ENCODE measurements at regions not wholly inside any gene's neighbourhood (a gene's known extent, or its start where the extent isn't known, plus 50 kb on each side); places are given as distances from the start of the nearest gene placed in this dataset.

DNA sequence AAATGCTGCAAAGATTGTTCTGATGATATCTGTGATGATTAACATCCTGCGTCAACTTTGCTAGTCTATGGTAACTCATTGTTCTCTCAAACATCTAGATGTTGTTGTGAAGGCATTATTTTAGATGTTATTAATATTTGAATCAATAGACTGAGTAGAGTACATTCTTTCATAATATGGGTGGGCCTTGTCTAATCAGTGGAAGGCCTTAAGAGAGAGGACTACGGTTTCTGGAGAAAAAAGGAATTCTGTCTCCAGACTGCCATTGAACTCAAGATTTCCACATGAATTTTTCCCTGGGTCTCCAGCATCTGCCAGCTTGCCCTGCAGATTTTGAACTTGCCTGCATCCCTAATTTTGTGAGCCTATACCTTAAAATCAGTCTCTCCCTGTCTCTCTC is 2381.1 kb upstream of the AGA start:
- Histone ChIP-seq H3K9me3 (no peaks in the 10 kb centered on the region), H3K4me3 (no peak overlapping the region), H3K27me3 (no peaks in the 10 kb centered on the region), H3K36me3 (no peaks in the 10 kb centered on the region)
- DNase-seq = no peak

DNA sequence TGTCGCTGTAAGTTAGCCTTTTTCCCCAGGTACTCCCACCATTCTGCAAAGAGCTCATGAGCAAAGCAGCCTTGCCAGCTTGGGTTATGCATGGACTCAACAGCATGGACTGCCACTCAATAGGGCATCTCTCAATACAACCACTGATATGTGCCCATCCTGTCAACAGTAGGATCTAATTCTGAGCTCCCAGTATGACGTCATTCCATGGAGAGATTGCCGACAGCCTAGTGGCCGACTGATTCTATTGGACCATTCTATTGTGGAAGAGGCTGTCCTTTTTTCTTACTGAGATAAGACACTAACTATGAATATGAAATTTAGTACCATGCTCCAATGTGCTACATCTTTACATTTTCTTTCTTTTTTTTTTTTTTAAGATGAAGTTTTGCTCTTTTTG is 2389.0 kb upstream of the AGA start:
- DNase-seq = no peak
- H3K27me3 ChIP-seq = no peaks in the 10 kb centered on the region
- no peaks in the 10 kb centered on the region for H3K9me3 ChIP-seq
- no peaks in the 10 kb centered on the region for H3K36me3 ChIP-seq
- no peak overlapping the region for H3K4me3 ChIP-seq

DNA sequence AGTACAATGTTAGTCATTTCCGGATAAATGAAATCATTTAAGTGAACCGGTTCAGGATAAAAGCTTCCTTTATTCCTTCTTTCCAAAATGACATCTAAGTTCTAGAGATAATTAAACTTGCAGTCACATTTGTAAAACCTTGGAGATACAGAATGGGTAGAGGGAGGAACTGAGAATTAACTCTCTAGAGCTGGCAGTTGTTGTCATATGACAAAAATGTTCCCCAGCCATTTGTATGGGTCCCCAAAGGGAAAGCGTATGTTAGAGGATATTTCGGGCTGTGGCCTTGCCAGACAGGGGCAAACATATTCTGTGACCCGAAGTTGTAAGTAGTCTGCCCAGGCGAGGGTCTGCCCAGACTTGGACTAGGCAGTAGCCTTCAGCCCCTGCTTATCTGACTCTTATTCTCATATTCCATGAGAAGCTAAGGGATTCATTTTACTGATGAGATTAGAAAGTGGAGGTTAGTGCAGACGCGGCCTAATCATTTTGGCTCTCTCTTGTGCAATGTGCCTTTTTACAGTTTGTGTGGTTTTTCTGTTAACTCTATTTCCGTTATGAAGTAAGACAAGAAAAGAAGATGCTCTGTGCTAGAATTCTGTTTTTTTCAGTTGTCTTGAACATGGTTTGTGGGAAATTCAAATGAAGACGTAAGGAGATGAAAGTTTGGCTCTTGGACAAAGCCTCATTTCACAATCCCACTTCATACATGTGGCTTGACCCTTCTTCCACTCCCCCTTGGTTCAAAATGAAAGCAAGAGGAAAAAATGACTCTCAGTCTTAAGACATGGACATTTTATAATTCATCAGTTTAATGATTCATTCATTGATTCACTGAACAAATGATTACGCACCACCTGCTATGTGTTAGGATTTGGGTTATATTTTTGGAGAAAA is 2394.2 kb upstream of the AGA start:
- Histone ChIP-seq H3K36me3 (no peaks in the 10 kb centered on the region), H3K27me3 (no peaks in the 10 kb centered on the region)
- no peak for DNase-seq

DNA sequence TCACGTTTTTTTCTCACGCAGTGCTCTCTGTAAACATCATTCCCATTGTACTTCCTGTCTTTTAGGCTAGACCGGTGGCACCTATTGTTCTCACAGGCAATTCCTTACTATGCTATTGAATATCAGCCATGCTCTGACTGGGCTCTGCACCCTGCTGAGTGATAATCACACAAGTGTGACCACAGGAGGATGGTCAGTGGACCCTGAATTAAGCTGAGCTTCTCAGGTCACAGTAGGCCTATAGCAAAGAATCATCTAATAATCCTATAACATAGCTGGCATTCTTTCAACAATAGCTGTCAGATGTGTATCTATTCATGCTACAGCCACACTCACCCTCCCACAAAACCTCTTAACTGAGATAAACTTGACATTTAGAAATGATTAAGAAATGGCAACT is 2399.8 kb upstream of the TENM3 start:
- Histone ChIP-seq H3K9me3 (no peaks in the 10 kb centered on the region), H3K36me3 (no peaks in the 10 kb centered on the region), H3K4me3 (no peak overlapping the region), H3K27me3 (no peaks in the 10 kb centered on the region)
- DNase-seq = no peak

More for the DNA sequence above, 2394.2 kb upstream of the AGA start:
- no peak overlapping the region for H3K4me3 ChIP-seq
- H3K9me3 ChIP-seq = no peaks in the 10 kb centered on the region

DNA sequence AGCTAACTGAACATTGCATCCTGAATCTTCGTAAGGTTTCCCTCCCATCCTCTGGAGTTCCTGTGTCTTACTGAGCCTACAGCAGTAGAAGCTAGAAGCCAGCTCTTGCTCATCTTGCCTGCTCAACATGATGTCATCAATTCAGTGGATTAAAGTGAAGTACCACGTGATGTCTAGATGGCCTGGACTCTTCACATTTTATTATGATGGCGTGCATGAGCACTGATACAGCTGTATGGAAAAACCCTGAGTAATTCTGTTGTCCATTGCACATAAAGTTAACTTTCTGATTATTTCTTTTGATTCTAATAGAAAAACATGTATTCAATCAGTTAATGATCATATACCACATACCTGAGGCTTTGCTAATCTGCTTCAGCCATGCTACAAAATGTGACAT is 2387.7 kb upstream of the TENM3 start:
- DNase-seq = peak; percentile 3
- Histone ChIP-seq H3K27me3 (no peaks in the 10 kb centered on the region), H3K4me3 (no peak overlapping the region), H3K9me3 (no peaks in the 10 kb centered on the region), H3K36me3 (no peaks in the 10 kb centered on the region)

DNA sequence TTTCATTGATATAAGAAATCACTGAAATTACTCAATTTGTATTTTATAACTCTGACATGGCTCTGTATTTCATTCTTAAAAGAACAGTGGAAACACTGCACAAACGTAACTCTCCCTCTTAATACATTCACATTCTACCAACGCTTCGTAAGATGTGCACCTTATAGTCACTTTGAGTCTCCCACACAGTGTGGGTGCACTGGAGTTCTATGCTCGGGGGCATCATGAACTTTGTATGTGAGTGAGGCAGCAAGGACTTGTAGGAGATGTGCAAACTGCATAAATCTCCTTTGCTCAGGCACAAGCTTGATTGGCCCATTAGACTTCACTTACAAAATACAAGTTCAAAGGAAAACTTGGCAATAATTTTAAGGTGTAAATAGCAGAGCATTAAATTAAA is 2385.0 kb upstream of the TENM3 start:
- no peak for DNase-seq
- Histone ChIP-seq H3K4me3 (no peak overlapping the region), H3K9me3 (no peaks in the 10 kb centered on the region), H3K27me3 (no peaks in the 10 kb centered on the region), H3K36me3 (no peaks in the 10 kb centered on the region)

DNA sequence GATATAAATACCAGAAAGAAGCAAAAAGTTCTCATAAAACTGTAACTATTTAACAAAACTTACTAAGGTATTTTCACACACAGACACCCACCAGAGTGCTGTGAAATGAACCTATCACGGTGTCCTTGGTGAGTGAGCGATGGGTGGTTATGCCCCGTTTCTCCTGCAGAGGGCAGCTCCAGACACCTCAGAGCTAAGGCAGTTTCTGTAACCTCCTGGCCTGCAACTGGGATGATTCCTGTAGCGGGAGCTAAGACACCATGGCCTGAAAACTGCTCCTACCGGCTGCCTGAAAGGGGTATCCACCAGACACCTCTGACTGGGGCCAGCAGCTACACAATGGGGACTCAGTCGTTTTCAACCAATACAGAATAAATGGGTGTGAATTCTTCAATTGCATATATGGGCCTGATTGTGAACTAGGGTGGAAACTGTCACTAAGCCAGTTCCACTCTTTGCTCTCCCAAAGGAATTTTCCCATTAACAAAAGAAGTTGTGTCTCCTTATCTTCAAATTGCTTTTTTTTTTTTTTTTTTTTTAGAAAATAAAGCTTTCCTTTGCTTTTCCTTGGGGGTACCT is 2375.8 kb upstream of the TENM3 start:
- no peaks in the 10 kb centered on the region for H3K27me3 ChIP-seq
- H3K9me3 ChIP-seq = no peaks in the 10 kb centered on the region
- H3K4me3 ChIP-seq = no peak overlapping the region
- no peaks in the 10 kb centered on the region for H3K36me3 ChIP-seq
- DNase-seq = peak; percentile 44

DNA sequence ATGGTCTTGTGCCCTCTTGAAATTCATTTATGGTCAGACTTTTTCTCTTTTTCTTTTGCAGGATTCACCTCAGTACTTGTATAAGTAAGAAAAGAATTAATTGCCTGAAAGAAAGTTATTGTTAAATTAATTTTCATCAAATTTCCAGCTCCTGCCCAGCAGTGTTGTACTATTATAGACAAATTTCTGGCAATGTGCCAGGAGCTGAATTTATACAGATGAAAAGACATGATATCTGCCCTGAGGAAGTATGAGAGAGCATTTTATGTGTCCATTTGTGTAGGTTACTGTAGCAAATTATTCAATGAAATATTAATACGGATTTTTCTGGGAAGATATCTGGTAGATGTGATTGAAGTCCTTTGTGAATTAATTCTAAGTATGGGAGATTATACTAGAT is 2371.5 kb upstream of the TENM3 start:
- Histone ChIP-seq H3K36me3 (no peaks in the 10 kb centered on the region), H3K4me3 (no peak overlapping the region), H3K9me3 (no peaks in the 10 kb centered on the region), H3K27me3 (no peaks in the 10 kb centered on the region)
- no peak for DNase-seq

DNA sequence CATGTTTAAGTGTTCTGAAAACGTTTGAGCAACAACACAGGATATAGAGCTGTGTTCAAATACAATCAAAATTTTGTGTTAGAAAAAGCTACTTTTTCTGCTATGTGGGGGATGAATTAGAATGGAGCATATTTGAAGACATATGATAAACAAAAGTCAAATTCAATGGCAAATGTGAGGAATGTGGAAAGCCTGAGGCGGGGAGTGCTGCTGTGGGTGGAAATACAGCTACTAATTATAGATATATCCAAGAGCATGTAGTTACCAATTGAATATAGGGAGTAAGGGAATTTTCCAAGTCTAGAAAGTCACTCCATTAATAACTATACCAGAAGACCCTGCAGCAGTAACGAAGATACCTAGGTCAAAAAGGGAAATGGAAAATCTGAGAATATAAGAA is 2370.4 kb upstream of the TENM3 start:
- Histone ChIP-seq H3K27me3 (no peaks in the 10 kb centered on the region), H3K4me3 (no peak overlapping the region), H3K9me3 (no peaks in the 10 kb centered on the region), H3K36me3 (no peaks in the 10 kb centered on the region)
- DNase-seq = no peak

DNA sequence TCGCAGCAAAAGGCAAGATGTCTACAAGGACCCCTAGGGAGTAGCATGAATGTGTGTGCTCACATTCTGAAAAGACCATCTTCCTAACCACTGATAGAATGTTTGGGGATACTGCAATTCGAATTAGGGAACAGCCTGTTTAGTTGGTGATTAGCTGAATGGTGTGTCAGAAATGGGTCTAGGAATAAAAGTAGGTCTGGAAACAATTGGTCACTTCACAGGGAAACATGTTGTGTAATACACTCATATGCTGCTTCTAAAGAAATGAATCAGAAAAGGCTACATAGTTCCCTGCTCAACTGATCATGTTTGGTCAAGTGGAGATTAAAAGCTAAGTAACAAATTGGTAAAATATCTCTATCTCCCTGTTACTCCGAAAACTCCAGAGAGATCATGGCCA is 2362.4 kb upstream of the TENM3 start:
- no peak overlapping the region for H3K4me3 ChIP-seq
- no peaks in the 10 kb centered on the region for H3K9me3 ChIP-seq
- no peaks in the 10 kb centered on the region for H3K27me3 ChIP-seq
- no peak for DNase-seq
- H3K36me3 ChIP-seq = no peaks in the 10 kb centered on the region

DNA sequence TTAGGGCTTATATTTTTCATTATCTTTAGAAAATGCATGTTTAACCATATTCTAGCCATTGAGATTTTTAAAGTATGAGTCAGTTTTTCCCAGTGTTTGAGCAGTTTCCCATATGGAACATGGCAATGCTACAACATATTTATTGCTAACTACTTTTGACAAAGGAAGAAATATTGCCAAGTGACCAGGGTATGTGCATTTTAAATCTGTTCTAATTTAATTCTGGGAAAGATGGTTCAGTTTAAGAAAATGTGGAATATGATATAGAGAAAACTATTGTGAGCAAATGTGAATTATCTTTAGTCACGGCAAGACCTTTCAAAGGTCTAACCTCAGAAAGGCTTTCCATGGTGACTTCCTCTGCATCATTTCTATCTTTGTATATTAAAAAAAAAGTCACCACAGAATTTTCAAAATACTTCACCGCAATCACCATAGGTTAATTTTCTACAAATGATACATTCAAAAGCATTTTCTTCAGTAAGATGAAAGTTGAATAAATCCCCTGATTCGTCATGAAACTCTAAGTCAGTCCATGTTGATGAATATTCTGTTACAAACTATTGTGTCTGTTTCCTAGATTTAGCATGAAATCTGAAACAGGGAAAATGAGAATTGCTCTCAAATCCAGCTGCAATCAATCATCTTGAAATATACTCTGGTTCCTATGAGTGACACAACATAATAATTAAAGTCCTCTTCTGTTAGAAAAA is 2349.0 kb upstream of the TENM3 start:
- Histone ChIP-seq H3K9me3 (no peaks in the 10 kb centered on the region), H3K36me3 (no peaks in the 10 kb centered on the region), H3K4me3 (no peak overlapping the region), H3K27me3 (no peaks in the 10 kb centered on the region)
- no peak for DNase-seq

DNA sequence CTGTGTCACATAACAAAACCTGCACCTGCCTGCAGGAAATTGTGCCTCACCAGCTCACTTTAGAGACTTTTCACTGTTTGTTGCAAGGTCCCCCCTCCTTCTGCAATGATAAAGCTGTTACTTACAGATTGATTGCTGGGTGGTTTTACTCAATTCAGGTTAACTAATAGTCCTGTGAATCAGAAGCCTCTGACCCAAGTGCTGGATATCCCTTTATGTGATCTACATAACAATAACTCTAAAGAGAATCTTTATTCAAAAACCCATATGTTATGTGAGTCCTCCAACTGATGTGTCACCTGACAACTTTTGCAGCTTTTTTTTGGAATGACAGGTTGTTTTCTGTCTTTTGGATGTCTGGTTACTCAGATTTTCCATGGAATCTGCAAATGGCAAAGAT is 2323.6 kb upstream of the TENM3 start:
- Histone ChIP-seq H3K36me3 (no peaks in the 10 kb centered on the region), H3K27me3 (no peaks in the 10 kb centered on the region), H3K9me3 (no peaks in the 10 kb centered on the region), H3K4me3 (no peak overlapping the region)
- DNase-seq = no peak

DNA sequence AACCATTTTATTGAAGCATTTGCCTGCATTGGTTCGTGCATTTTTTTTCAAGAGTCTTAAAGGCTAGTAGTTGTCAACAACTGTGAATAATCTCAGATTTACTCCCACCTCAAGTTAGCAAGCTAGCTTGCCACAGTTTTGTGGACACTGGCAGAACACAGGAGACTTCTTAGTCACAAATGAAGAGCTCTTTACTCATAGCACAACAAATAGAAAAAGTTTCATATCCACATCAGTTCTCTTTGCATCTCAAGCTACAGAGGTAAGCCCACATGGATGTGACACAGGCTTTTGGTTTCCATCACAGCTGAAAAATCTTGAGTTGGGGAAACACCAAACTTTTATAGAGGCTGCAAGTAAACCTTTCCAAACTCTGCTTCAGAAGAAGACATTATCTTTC is 2315.7 kb upstream of the TENM3 start:
- DNase-seq = no peak

DNA sequence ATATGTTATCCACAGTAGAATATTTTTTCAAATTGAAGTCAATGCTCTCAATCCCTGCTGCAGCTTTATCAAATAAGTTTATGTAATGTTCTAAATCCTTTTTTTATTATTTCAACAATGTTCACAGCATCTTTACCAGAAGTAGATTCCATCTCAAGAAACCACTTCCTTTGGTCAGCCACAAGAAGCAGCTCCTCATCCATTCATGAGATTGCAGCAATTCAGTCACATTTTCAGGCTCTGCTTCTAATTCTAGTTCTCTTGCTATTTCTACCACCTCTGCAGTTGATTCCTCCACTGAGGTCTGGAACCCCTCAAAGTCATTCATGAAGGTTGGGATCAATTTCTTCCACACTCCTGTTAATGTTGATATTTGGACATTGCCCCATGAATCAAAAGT is 2301.3 kb upstream of the TENM3 start:
- Histone ChIP-seq H3K4me3 (no peak overlapping the region), H3K27me3 (no peaks in the 10 kb centered on the region), H3K9me3 (no peaks in the 10 kb centered on the region), H3K36me3 (no peaks in the 10 kb centered on the region)
- no peak for DNase-seq

More for the DNA sequence above, 2315.7 kb upstream of the TENM3 start:
- Histone ChIP-seq H3K9me3 (no peaks in the 10 kb centered on the region), H3K27me3 (no peaks in the 10 kb centered on the region), H3K4me3 (no peak overlapping the region), H3K36me3 (no peaks in the 10 kb centered on the region)

DNA sequence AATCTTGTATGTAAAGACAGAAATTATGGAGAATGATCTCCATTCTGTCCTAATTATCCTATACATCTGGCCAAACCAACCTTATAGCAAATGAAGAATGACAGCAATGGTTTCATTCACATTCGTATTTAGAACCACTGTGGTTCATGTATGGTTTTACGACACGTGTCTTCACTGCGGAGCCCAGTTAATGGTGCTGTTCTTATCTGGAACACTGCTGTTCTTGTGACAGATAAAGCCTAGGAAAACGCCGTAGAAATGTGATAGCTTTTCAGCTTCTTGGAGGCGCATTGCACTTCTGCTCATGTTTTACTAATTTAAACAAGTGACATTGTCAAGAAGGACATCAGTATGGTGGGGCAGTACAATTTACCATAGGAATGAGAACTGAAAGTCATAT is 2266.4 kb upstream of the TENM3 start:
- Histone ChIP-seq H3K27me3 (no peaks in the 10 kb centered on the region), H3K36me3 (no peaks in the 10 kb centered on the region)

DNA sequence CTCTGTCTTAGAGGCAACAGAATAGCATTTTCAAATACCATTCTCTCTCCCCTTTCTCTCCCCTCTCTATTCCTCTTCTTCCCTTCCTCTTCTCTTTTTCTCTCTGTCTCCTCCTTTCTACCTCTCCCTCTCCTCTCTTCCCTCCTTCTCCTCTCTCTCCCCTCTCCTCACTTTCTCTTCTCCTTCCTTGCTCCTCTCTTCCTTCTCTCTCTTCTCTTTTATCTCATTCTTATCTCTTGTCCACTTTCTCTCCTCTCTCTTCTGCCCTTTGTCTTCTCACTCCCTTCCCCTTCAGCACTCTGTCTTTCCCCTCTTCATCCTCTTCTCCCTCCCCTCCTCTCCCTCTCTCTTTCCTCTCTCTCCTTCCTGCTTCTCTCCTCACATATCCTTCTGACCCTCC is 2265.8 kb upstream of the TENM3 start:
- DNase-seq = no peak
- Histone ChIP-seq H3K9me3 (no peaks in the 10 kb centered on the region), H3K4me3 (no peak overlapping the region), H3K36me3 (no peaks in the 10 kb centered on the region), H3K27me3 (no peaks in the 10 kb centered on the region)

More for the DNA sequence above, 2266.4 kb upstream of the TENM3 start:
- Histone ChIP-seq H3K4me3 (no peak overlapping the region), H3K9me3 (no peaks in the 10 kb centered on the region)
- DNase-seq = no peak

DNA sequence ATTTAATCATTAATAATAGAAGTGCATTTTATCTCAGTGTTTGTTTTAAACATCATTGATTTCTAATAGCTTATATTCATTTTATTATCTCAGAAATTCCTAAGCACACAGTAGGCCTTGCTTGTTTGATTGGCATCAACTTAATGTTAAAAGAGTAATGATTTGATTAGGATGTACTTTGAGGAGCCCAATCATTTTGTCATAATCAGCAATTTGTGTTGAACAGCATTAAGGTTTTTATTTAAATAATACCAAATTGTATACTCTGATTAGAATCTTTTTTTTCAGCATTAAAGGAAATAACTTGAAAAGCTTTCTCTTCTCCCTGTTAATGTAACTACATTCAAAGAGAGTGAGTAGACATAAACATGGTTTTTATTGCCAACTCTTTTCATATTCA is 2262.0 kb upstream of the TENM3 start:
- H3K4me3 ChIP-seq = no peak overlapping the region
- no peaks in the 10 kb centered on the region for H3K9me3 ChIP-seq
- H3K27me3 ChIP-seq = no peaks in the 10 kb centered on the region
- H3K36me3 ChIP-seq = no peaks in the 10 kb centered on the region
- DNase-seq = no peak

DNA sequence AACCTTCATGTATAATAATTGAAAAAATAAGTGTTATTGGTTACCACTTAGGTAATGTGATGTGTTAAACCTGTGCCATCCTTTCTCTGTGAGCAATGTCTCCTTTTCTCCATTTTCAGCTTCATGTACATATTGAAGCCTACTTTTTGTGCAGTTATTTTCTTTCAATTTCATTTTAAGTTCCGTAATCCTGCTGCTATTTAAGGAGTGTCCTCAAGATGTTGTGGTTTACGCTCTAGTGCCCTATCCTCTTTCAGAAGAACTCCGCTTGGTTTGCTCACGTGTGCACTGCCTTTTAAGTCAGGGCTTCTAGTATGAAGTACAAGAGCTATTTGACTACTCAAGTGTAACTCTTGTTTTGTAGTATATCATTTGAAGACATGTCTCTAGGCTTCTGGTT is 2253.2 kb upstream of the TENM3 start:
- H3K27me3 ChIP-seq = no peaks in the 10 kb centered on the region
- no peak for DNase-seq
- H3K36me3 ChIP-seq = no peaks in the 10 kb centered on the region
- H3K9me3 ChIP-seq = no peaks in the 10 kb centered on the region
- no peak overlapping the region for H3K4me3 ChIP-seq

All from MG63 (cell line).